DND-41 (cell line): ENCODE measurements at regions not wholly inside any gene's neighbourhood (a gene's known extent, or its start where the extent isn't known, plus 50 kb on each side); places are given as distances from the start of the nearest gene placed in this dataset.

ENCODE experiments used
- ATAC-seq: fragments of 200-7000 bp; cut with Tn5 transposase; 3 replicates; pipeline ENCODE4 v1.9.1; 2021; ENCODE audit warnings: low read depth; ENCODE audit not compliant: insufficient read depth
- DNase-seq: peaks from one replicate; pipeline ENCODE4 v3.0.0-alpha.2; 2020
- H2AFZ ChIP-seq: 2 replicates; pipeline ENCODE4 v1.6.0; 2012; ENCODE audit warnings: low read depth, low read length
- H3K27ac ChIP-seq: 2 replicates; pipeline ENCODE4 v1.5.1; 2012; ENCODE audit warnings: low read length, inconsistent platforms
- H3K27me3 ChIP-seq: fragments of 200-600 bp; sonication (generic); 2 replicates; pipeline ENCODE4 v1.6.0; 2012; ENCODE audit warnings: low read length, mild to moderate bottlenecking, inconsistent platforms; ENCODE audit not compliant: insufficient read depth, poor library complexity
- H3K36me3 ChIP-seq: 2 replicates; pipeline ENCODE4 v1.5.1; 2012; ENCODE audit warnings: low read length, inconsistent platforms; ENCODE audit not compliant: insufficient read depth
- H3K4me1 ChIP-seq: 2 replicates; pipeline ENCODE4 v1.5.1; 2012; ENCODE audit warnings: mild to moderate bottlenecking, low read length; ENCODE audit not compliant: insufficient read depth
- H3K4me2 ChIP-seq: 2 replicates; pipeline ENCODE4 v1.6.0; 2012; ENCODE audit warnings: mild to moderate bottlenecking, moderate library complexity, low read length, inconsistent platforms; ENCODE audit not compliant: insufficient read depth
- H3K4me3 ChIP-seq, 2 experiments: fragments of 200-600 bp in 1 of 2; shearing (Covaris generic) in 1 of 2; 2 replicates each; pipeline ENCODE4 v1.5.1; 2012 to 2016; ENCODE audit warnings: inconsistent platforms in 2 of 2, low read length in 2 of 2, mild to moderate bottlenecking in 2 of 2, low read depth in 1 of 2, moderate library complexity in 1 of 2
- H3K79me2 ChIP-seq: 2 replicates; pipeline ENCODE4 v1.6.0; 2012; ENCODE audit warnings: low read length, inconsistent platforms; ENCODE audit not compliant: insufficient read depth
- H3K9ac ChIP-seq: 2 replicates; pipeline ENCODE4 v1.6.0; 2012; ENCODE audit warnings: low read depth, mild to moderate bottlenecking, inconsistent platforms, low read length, moderate library complexity
- H3K9me3 ChIP-seq: 2 replicates; pipeline ENCODE4 v1.5.1; 2012; ENCODE audit warnings: low read length, moderate library complexity, mild to moderate bottlenecking, inconsistent platforms; ENCODE audit not compliant: insufficient read depth, severe bottlenecking
- H4K20me1 ChIP-seq: 2 replicates; pipeline ENCODE4 v1.6.0; 2012; ENCODE audit warnings: low read length; ENCODE audit not compliant: insufficient read depth
- CTCF ChIP-seq: IDR thresholded peaks from 2 replicates; pipeline ENCODE4 v1.5.1; 2012; ENCODE audit warnings: borderline replicate concordance, low read length, moderate library complexity, mild to moderate bottlenecking; ENCODE audit not compliant: poor library complexity, severe bottlenecking; ENCODE audit errors: extremely low read depth
- EZH2 ChIP-seq: IDR thresholded peaks from 3 replicates; pipeline ENCODE4 v1.6.1; 2012; ENCODE audit warnings: borderline replicate concordance, low read depth, mild to moderate bottlenecking, moderate library complexity, low read length, inconsistent platforms; ENCODE audit not compliant: severe bottlenecking

GRCh38 chr9:129549139-129549538, 71.8 kb downstream of the C9orf50 start:
- Histone ChIP-seq H3K4me2 (no peak overlapping the region), H3K4me1 (no peaks in the 10 kb centered on the region), H3K4me3 (no peak overlapping the region)

DNA sequence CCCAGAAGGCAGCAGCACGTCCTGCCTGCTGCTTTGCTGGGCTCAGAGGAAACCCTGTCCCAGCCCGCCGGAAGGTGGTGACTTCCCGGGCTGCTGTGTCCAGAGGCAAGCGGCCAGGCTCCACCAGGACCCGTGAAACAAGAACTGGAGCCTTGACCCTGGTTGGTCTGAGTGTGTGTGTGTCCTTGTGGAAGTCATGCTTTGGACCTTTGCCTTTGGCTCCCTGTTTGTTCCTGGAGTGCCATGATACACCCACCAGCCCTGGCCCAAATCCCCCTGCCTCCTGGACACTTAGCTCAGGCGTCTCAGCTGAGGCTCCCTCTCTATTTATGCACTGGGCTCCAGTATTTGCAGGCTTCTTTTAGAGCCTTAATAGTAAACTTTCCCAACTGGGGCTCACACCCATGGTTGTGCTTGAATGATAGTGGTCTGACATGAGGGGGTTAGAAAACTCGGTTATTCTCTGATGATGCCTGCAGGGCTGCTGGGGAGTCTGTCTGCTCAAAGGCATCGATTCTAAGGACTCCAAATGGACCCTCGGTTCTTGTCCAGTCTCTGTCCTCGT, 72.2 kb downstream of the C9orf50 start:
- Histone ChIP-seq H3K9ac (no peak overlapping the region), H3K4me3 (no peak overlapping the region), H2AFZ (no peak overlapping the region), H4K20me1 (no peaks in the 10 kb centered on the region), H3K36me3 (no peaks in the 10 kb centered on the region), H3K9me3 (no peaks in the 10 kb centered on the region), H3K27me3 (no peaks in the 10 kb centered on the region), H3K4me1 (no peaks in the 10 kb centered on the region), H3K79me2 (no peaks in the 10 kb centered on the region), H3K27ac (no peak overlapping the region), H3K4me2 (no peak overlapping the region)
- ATAC-seq = no peak
- TF ChIP-seq CTCF = no peak
- no peak for TF ChIP-seq EZH2
- DNase-seq = no peak

More at GRCh38 chr9:129549139-129549538, 71.8 kb downstream of the C9orf50 start:
- DNase-seq = no peak
- Histone ChIP-seq H3K27ac (no peak overlapping the region), H3K27me3 (no peaks in the 10 kb centered on the region), H3K36me3 (no peaks in the 10 kb centered on the region), H2AFZ (no peak overlapping the region), H3K9me3 (no peaks in the 10 kb centered on the region), H3K9ac (no peak overlapping the region), H4K20me1 (no peaks in the 10 kb centered on the region), H3K79me2 (no peaks in the 10 kb centered on the region)
- no peak for ATAC-seq
- TF ChIP-seq CTCF (no peak), EZH2 (no peak)

GRCh38 chr9:129547869-129548570, 72.9 kb downstream of the C9orf50 start:
- Histone ChIP-seq H3K4me1 (no peaks in the 10 kb centered on the region), H3K27me3 (no peaks in the 10 kb centered on the region), H3K9me3 (no peaks in the 10 kb centered on the region), H3K27ac (no peak overlapping the region), H2AFZ (no peak overlapping the region), H3K36me3 (no peaks in the 10 kb centered on the region), H4K20me1 (no peaks in the 10 kb centered on the region), H3K4me2 (no peak overlapping the region), H3K4me3 (no peak overlapping the region), H3K9ac (no peak overlapping the region), H3K79me2 (no peaks in the 10 kb centered on the region)
- ATAC-seq = no peak
- TF ChIP-seq EZH2 (no peak), CTCF (no peak)
- DNase-seq = no peak
